ENCODE measurements at regions not wholly inside any gene's neighbourhood (a gene's known extent, or its start where the extent isn't known, plus 50 kb on each side); places are given as distances from the start of the nearest gene placed in this dataset.

DNA sequence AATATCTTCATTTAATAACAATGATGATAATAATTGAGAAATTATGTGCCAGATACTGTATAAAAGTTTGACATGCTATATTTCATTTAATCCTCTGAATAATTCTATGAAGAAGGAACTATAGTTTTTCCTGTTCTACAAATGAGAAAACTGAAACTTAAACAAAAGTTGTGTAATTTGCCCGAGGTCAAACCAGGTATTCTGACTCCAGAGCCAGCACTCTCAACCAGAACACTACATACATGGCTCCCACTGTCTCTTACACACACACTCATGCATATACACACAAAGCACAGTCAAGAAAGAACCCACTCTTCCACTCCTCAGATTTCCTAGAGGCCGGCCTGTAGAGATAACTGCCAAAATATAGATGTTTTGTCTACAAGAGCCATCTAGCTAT, 374.0 kb upstream of the EMCN start:
- TF ChIP-seq, protein P1, sequence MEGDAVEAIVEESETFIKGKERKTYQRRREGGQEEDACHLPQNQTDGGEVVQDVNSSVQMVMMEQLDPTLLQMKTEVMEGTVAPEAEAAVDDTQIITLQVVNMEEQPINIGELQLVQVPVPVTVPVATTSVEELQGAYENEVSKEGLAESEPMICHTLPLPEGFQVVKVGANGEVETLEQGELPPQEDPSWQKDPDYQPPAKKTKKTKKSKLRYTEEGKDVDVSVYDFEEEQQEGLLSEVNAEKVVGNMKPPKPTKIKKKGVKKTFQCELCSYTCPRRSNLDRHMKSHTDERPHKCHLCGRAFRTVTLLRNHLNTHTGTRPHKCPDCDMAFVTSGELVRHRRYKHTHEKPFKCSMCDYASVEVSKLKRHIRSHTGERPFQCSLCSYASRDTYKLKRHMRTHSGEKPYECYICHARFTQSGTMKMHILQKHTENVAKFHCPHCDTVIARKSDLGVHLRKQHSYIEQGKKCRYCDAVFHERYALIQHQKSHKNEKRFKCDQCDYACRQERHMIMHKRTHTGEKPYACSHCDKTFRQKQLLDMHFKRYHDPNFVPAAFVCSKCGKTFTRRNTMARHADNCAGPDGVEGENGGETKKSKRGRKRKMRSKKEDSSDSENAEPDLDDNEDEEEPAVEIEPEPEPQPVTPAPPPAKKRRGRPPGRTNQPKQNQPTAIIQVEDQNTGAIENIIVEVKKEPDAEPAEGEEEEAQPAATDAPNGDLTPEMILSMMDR (IDR thresholded peaks at IDR 0.05) = no peak
- no peak for TF ChIP-seq POLR2A (IDR thresholded peaks at IDR 0.05)

All from vagina (tissue), 2 donors.